ENCODE measurements at regions not wholly inside any gene's neighbourhood (a gene's known extent, or its start where the extent isn't known, plus 50 kb on each side); places are given as distances from the start of the nearest gene placed in this dataset.
"Not testable (repeated sequence)": the region's sequence is repeated elsewhere in the genome, so short reads cannot be mapped to it uniquely, and the experiment has no call there.

DNA sequence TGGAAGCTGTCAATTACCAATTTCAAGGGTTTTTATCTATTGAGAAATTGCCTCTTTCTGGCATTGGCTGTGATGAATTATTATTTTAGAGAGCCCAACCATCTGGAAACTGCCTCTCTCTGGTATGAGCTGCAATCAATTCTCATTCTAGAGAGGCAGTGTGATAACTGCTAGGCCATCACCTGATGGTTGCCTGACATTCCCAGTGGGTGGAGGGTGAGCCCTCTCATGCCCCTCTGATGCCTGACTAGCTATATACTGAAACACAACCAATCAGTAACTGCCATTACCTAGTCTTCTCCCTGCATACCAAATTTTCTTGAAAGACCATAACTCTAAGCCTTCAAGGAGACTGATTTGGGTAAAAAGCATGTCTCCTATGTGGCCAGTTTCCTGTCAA is 353.9 kb upstream of the TGIF2LX start:
- not testable (repeated sequence) for H3K27ac Mint-ChIP-seq; H3K27ac ChIP-seq (ENCODE audit: insufficient read length, low read depth, low read length); H3K9me3 ChIP-seq (ENCODE audit: control insufficient read depth, low read depth, low read length); H3T11ph ChIP-seq (ENCODE audit: low read length); H3K79me1 ChIP-seq (ENCODE audit: insufficient read depth, low read depth, low read length, poor library complexity, severe bottlenecking); DNase-seq; H3K4me1 ChIP-seq (ENCODE audit: insufficient read depth, low read length); H2BK15ac ChIP-seq (ENCODE audit: low read depth, low read length); H3K79me2 ChIP-seq (ENCODE audit: insufficient read depth, low read length); H3K4me1 Mint-ChIP-seq; H3K23ac ChIP-seq (ENCODE audit: insufficient read length, low read depth, low read length); H2BK20ac ChIP-seq (ENCODE audit: low read depth, low read length, poor library complexity, severe bottlenecking); H3K23me2 ChIP-seq (ENCODE audit: insufficient read length, low read depth, low read length, poor library complexity, severe bottlenecking); H2AK5ac ChIP-seq (ENCODE audit: insufficient read length, low read length); H3K27me3 Mint-ChIP-seq (ENCODE audit: low read depth); H3K4ac ChIP-seq (ENCODE audit: low read depth, low read length); H3K4me2 ChIP-seq (ENCODE audit: insufficient read depth, insufficient read length, low read length); H4K8ac ChIP-seq (replicated peaks; ENCODE audit: insufficient read length, low read depth, low read length); H4K20me1 ChIP-seq (ENCODE audit: control insufficient read depth, insufficient read depth, insufficient read length); H2BK120ac ChIP-seq (ENCODE audit: low read depth, low read length, poor library complexity, severe bottlenecking); H3K18ac ChIP-seq (ENCODE audit: insufficient read length, low read depth, low read length); H2BK12ac ChIP-seq (ENCODE audit: insufficient read length, low read depth, low read length); H3K9ac ChIP-seq (ENCODE audit: extremely low read depth, insufficient read length, low read length); H2BK5ac ChIP-seq (ENCODE audit: insufficient read length, low read length); H3K27me3 ChIP-seq (ENCODE audit: insufficient read depth, low read length); H3K14ac ChIP-seq (ENCODE audit: insufficient read depth, low read length); H2AFZ ChIP-seq (ENCODE audit: low read length); H4K5ac ChIP-seq (ENCODE audit: insufficient read length, low read depth, low read length); H3K56ac ChIP-seq (ENCODE audit: insufficient read length, low read depth, low read length); H3K4me3 Mint-ChIP-seq; H4K91ac ChIP-seq (ENCODE audit: insufficient read length, low read depth, low read length)
- peaks cover 13 to 15% of the 10 kb centered on the region in 2 experiments for H3K9me3 Mint-ChIP-seq
- H3K36me3 Mint-ChIP-seq (ENCODE audit: insufficient read depth in 1 of 3, low read depth in 3 of 3) = peaks cover 12 to 18% (median 12%) of the 10 kb centered on the region in 3 experiments

Data from H9 (cell line).